Trophoblast cell (in vitro differentiated cells and primary cell): ENCODE measurements at regions not wholly inside any gene's neighbourhood (a gene's known extent, or its start where the extent isn't known, plus 50 kb on each side); places are given as distances from the start of the nearest gene placed in this dataset.

Experiments
- DNase-seq, 2 donors: peaks; one replicate each; pipeline ENCODE4 v3.0.0-alpha.2; 2016
- H2AFZ ChIP-seq: 2 replicates; pipeline ENCODE4 v1.6.1; 2013; ENCODE audit warnings: low read length, moderate library complexity, mild to moderate bottlenecking; ENCODE audit not compliant: insufficient read depth, poor library complexity
- H2AK5ac ChIP-seq: 2 replicates; pipeline ENCODE4 v1.6.1; 2013; ENCODE audit warnings: mild to moderate bottlenecking, low read length
- H2BK120ac ChIP-seq: 2 replicates; pipeline ENCODE4 v1.6.1; 2013; ENCODE audit warnings: low read length, mild to moderate bottlenecking, moderate library complexity; ENCODE audit not compliant: insufficient read depth, poor library complexity
- H2BK12ac ChIP-seq: 2 replicates; pipeline ENCODE4 v1.6.1; 2013; ENCODE audit warnings: mild to moderate bottlenecking, low read length, moderate library complexity
- H2BK5ac ChIP-seq: 2 replicates; pipeline ENCODE4 v1.6.1; 2013; ENCODE audit warnings: low read length, low read depth, moderate library complexity, mild to moderate bottlenecking; ENCODE audit not compliant: poor library complexity
- H3K14ac ChIP-seq: 2 replicates; pipeline ENCODE4 v1.6.1; 2013; ENCODE audit warnings: mild to moderate bottlenecking, low read length
- H3K18ac ChIP-seq: 2 replicates; pipeline ENCODE4 v1.6.1; 2013; ENCODE audit warnings: mild to moderate bottlenecking, low read length
- H3K23ac ChIP-seq: 2 replicates; pipeline ENCODE4 v1.6.1; 2013; ENCODE audit warnings: low read length
- H3K27ac ChIP-seq: 2 replicates; pipeline ENCODE4 v1.5.1; 2013; ENCODE audit warnings: low read depth, mild to moderate bottlenecking, inconsistent platforms, low read length, moderate library complexity
- H3K27me3 ChIP-seq: 2 replicates; pipeline ENCODE4 v1.6.1; 2013; ENCODE audit warnings: inconsistent platforms, mild to moderate bottlenecking, low read length, moderate library complexity; ENCODE audit not compliant: insufficient read depth
- H3K36me3 ChIP-seq, 2 experiments: 1 replicate in 1 of 2; 2 replicates in 1 of 2; pipeline ENCODE4 v1.6.1; 2013; ENCODE audit warnings: low read length in 2 of 2, mild to moderate bottlenecking in 2 of 2, moderate library complexity in 1 of 2; ENCODE audit not compliant: insufficient read depth in 2 of 2, control insufficient read depth in 1 of 2
- H3K4ac ChIP-seq: 2 replicates; pipeline ENCODE4 v1.6.1; 2013; ENCODE audit warnings: low read depth, mild to moderate bottlenecking, low read length, moderate library complexity
- H3K4me1 ChIP-seq, 2 experiments: 1 replicate in 1 of 2; 2 replicates in 1 of 2; pipeline ENCODE4 v1.6.1; 2013; ENCODE audit warnings: low read length in 2 of 2, mild to moderate bottlenecking in 2 of 2, moderate library complexity in 1 of 2; ENCODE audit not compliant: insufficient read depth in 2 of 2, control insufficient read depth in 1 of 2
- H3K4me2 ChIP-seq: 2 replicates; pipeline ENCODE4 v1.6.1; 2013; ENCODE audit warnings: inconsistent platforms, mild to moderate bottlenecking, low read length, moderate library complexity
- H3K4me3 ChIP-seq: 2 replicates; pipeline ENCODE4 v1.5.1; 2013; ENCODE audit warnings: mild to moderate bottlenecking, low read depth, low read length, inconsistent platforms
- H3K79me1 ChIP-seq: one replicate; pipeline ENCODE4 v1.6.1; 2013; ENCODE audit warnings: low read length
- H3K79me2 ChIP-seq: 2 replicates; pipeline ENCODE4 v1.6.1; 2013; ENCODE audit warnings: low read length, mild to moderate bottlenecking; ENCODE audit not compliant: control insufficient read depth, insufficient read depth, poor library complexity
- H3K9ac ChIP-seq: 2 replicates; pipeline ENCODE4 v1.6.1; 2013; ENCODE audit warnings: mild to moderate bottlenecking, low read length
- H3K9me3 ChIP-seq: 2 replicates; pipeline ENCODE4 v1.6.1; 2013; ENCODE audit warnings: low read depth, mild to moderate bottlenecking, control low read depth, inconsistent platforms, low read length; ENCODE audit not compliant: insufficient read depth
- H4K12ac ChIP-seq: 2 replicates; pipeline ENCODE4 v1.6.1; 2013; ENCODE audit warnings: low read depth, mild to moderate bottlenecking, low read length, moderate library complexity
- H4K8ac ChIP-seq: 2 replicates; pipeline ENCODE4 v1.6.1; 2013; ENCODE audit warnings: low read depth, mild to moderate bottlenecking, low read length, moderate library complexity
- H4K91ac ChIP-seq: one replicate; pipeline ENCODE4 v1.6.1; 2013; ENCODE audit warnings: low read depth, mild to moderate bottlenecking, low read length, moderate library complexity
- WGBS: extraction: QIAGEN DNeasy Blood & Tissue Kit; methylation state at CpG from one replicate; pipeline ENCODE4 v1.1.7; 2013; ENCODE audit warnings: missing lambda C conversion rate; ENCODE audit not compliant: insufficient read length, insufficient coverage; ENCODE audit errors: extremely low coverage; 5-methylcytosine and 5-hydroxymethylcytosine counted together

DNA sequence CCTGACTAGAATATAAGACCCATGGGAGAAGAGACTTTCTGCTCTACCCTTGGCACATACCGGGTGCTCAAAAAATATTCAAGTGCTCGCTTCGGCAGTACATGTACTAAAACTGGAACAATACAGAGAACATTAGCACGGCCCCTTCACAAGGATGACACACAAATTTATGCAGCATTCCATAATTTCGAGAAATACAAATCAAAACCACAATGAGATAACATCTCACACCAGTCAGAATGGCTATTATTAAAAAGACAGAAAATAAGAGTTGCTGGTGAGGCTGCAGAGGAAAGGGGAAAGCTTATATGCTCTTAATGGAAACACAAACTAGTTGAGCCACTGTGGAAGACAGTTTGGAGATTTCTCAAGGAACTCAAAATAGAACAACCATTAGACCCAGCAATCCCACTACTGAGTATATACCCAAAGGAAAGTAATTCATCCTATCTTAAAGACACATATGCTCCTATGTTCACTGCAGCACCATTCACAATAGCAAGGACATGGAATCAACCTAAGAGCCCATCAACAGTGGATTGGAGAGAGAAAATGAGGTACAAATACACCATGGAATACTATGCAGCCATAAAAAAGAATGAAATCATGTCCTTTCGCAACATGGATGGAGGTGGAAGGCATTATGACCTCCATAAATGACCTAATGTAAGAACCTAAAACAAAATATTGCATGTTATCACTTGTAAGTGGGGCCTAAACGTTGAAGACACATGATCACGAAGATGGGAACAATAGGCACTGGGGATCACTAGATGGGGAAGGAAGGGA is 71.6 kb upstream of the CYP1B1 start:
- whole genome bisulfite sequencing, result no CpG with 5 or more reads among the region's 8 CpGs
- Histone ChIP-seq H3K18ac (no peak overlapping the region), H3K14ac (peak overlapping the region; percentile 48), H3K79me1 (peaks cover 18% of the 10 kb centered on the region), H4K12ac (no peak overlapping the region), H3K4ac (no peak overlapping the region), H3K4me3 (no peak overlapping the region), H2BK120ac (peak overlapping the region; percentile 91), H3K23ac (no peak overlapping the region), H3K9ac (no peak overlapping the region), H3K27me3 (no peaks in the 10 kb centered on the region), H3K4me1 (peaks cover 7 to 8% of the 10 kb centered on the region in 2 experiments), H2BK12ac (peak overlapping the region; percentile 70), H2AFZ (no peak overlapping the region), H3K79me2 (no peaks in the 10 kb centered on the region), H4K8ac (peak overlapping the region; percentile 15), H2BK5ac (peak overlapping the region; percentile 78), H3K36me3 (no peaks in the 10 kb centered on the region), H2AK5ac (no peak overlapping the region), H4K91ac (peak overlapping the region; percentile 77), H3K9me3 (no peaks in the 10 kb centered on the region), H3K4me2 (peak overlapping the region; percentile 63), H3K27ac (peak overlapping the region; percentile 98)
- DNase-seq, result no peak

DNA sequence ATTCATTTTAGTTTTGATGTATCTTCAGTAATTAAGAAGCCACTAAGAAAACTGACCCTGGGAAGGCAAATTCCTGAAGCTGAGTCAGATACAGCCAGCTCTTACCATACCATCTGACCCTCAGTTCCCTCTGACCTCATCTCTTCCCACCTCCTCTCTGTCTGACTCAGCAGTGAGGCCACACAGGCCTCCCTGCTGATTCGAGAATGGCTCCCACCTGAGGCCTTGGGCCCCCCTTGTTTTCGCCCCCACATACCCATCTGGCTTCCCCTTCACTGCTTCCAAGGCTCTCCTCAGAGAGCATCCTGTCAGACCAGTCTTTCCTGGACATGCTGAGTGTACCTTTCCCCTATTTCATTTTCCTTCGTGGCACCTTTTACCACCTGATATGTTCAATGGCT is 71.0 kb upstream of the CYP1B1 start:
- Histone ChIP-seq H3K9ac (no peak overlapping the region), H3K27me3 (no peaks in the 10 kb centered on the region), H3K79me2 (no peaks in the 10 kb centered on the region), H4K91ac (peak overlapping the region; percentile 77), H2AFZ (peak overlapping the region; percentile 56), H3K14ac (peak overlapping the region; percentile 48), H3K27ac (peak overlapping the region; percentile 98), H3K36me3 (no peaks in the 10 kb centered on the region), H3K4me1 (peaks cover 7 to 8% of the 10 kb centered on the region in 2 experiments), H2BK5ac (peak overlapping the region; percentile 78), H3K79me1 (peaks cover 18% of the 10 kb centered on the region), H4K8ac (peak overlapping the region; percentile 15), H2AK5ac (no peak overlapping the region), H3K4me3 (no peak overlapping the region), H4K12ac (no peak overlapping the region), H3K9me3 (no peaks in the 10 kb centered on the region), H2BK12ac (no peak overlapping the region), H3K4me2 (peak overlapping the region; percentile 63), H3K23ac (no peak overlapping the region), H2BK120ac (peak overlapping the region; percentile 91), H3K4ac (no peak overlapping the region), H3K18ac (no peak overlapping the region)
- WGBS, result no CpG with 5 or more reads among the region's 3 CpGs
- peak; percentile 58 to 77 for DNase-seq

DNA sequence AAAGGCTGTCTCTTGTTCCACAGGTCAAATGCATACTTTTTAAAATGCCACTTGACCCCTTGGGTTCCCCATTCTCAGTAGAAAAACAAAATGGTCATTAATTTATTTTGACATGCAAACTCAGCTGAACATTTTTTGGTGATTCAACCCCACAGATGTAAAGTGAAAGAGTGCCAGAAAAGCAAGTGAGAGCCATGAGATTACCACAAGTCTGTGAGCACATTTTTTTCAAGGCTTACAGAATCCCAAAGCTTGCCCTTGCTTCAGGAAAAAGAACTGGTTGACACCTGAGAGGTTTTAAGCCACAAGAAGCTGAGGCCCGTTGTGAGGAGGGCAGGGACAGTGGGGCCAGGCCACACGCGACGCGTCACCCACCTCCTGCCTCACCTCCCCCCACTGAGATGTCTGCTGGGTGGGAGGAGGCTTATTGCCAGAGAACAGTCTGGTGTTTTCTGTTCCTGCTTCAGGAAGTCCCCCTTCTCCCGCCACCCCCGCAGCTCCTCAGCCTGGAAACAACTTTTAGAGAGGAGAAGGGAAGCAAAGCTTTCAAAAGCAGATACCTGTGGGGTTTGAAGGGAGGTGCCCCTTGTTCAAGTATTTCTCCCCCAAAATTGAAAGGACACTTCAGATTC is 70.4 kb upstream of the CYP1B1 start:
- no peak overlapping the region for H3K9ac ChIP-seq
- H4K91ac ChIP-seq, result peak overlapping the region; percentile 86
- H2BK120ac ChIP-seq, result peak overlapping the region; percentile 82
- H2BK12ac ChIP-seq, result peak overlapping the region; percentile 81
- peak overlapping the region; percentile 63 for H3K4me2 ChIP-seq
- H2AFZ ChIP-seq, result no peak overlapping the region
- peaks cover 18% of the 10 kb centered on the region for H3K79me1 ChIP-seq
- H3K9me3 ChIP-seq, result no peaks in the 10 kb centered on the region
- no peak overlapping the region for H3K4me3 ChIP-seq
- H3K18ac ChIP-seq, result peak overlapping the region; percentile 76
- WGBS, result no CpG with 5 or more reads among the region's 7 CpGs
- H3K14ac ChIP-seq, result peak overlapping the region; percentile 28
- H4K12ac ChIP-seq, result no peak overlapping the region
- H3K79me2 ChIP-seq, result no peaks in the 10 kb centered on the region
- no peak overlapping the region for H3K23ac ChIP-seq
- peak overlapping the region; percentile 29 for H3K4ac ChIP-seq
- H3K27me3 ChIP-seq, result no peaks in the 10 kb centered on the region
- H2AK5ac ChIP-seq, result no peak overlapping the region
- peak overlapping the region; percentile 98 for H3K27ac ChIP-seq
- no peaks in the 10 kb centered on the region for H3K36me3 ChIP-seq
- peak in 1 of 2 donors; percentile 17 for DNase-seq
- H3K4me1 ChIP-seq, result peaks cover 7 to 8% of the 10 kb centered on the region in 2 experiments
- peak overlapping the region; percentile 68 for H2BK5ac ChIP-seq
- peak overlapping the region; percentile 73 for H4K8ac ChIP-seq

DNA sequence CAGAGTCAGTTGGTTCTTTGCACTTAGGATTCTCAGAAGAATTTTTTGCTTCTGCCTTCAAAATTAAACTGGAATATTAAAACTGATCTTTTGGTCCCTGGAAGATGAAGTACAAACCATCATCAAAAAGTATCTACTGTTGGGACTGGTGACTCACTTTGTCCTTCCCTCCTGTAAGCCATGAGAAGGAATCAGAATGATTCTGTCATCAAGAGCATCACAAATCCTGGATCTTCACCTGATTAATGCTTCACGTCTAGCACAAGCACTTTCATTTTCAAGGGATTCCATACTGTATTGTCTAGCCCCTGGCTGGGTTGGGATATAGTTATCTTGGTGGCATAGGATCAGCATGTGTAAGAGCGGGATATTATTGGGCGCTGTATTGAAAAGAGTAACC is 69.3 kb upstream of the CYP1B1 start:
- no peak overlapping the region for H3K23ac ChIP-seq
- no CpG with 5 or more reads among the region's 3 CpGs for WGBS
- no peak for DNase-seq
- H4K8ac ChIP-seq, result no peak overlapping the region
- no peak overlapping the region for H2BK5ac ChIP-seq
- H3K4me1 ChIP-seq, result peaks cover 7 to 8% of the 10 kb centered on the region in 2 experiments
- no peak overlapping the region for H2AK5ac ChIP-seq
- no peak overlapping the region for H3K18ac ChIP-seq
- no peak overlapping the region for H3K9ac ChIP-seq
- no peaks in the 10 kb centered on the region for H3K27me3 ChIP-seq
- H3K9me3 ChIP-seq, result no peaks in the 10 kb centered on the region
- H3K4me2 ChIP-seq, result no peak overlapping the region
- H2AFZ ChIP-seq, result no peak overlapping the region
- H2BK12ac ChIP-seq, result peak overlapping the region; percentile 88
- H3K79me2 ChIP-seq, result no peaks in the 10 kb centered on the region
- H3K4me3 ChIP-seq, result no peak overlapping the region
- no peak overlapping the region for H4K12ac ChIP-seq
- H4K91ac ChIP-seq, result no peak overlapping the region
- peak overlapping the region; percentile 33 for H3K4ac ChIP-seq
- peaks cover 18% of the 10 kb centered on the region for H3K79me1 ChIP-seq
- peak overlapping the region; percentile 54 for H3K27ac ChIP-seq
- H3K14ac ChIP-seq, result peak overlapping the region; percentile 34
- H2BK120ac ChIP-seq, result peak overlapping the region; percentile 46
- no peaks in the 10 kb centered on the region for H3K36me3 ChIP-seq
